ENCODE measurements at regions not wholly inside any gene's neighbourhood (a gene's known extent, or its start where the extent isn't known, plus 50 kb on each side); places are given as distances from the start of the nearest gene placed in this dataset.

DNA sequence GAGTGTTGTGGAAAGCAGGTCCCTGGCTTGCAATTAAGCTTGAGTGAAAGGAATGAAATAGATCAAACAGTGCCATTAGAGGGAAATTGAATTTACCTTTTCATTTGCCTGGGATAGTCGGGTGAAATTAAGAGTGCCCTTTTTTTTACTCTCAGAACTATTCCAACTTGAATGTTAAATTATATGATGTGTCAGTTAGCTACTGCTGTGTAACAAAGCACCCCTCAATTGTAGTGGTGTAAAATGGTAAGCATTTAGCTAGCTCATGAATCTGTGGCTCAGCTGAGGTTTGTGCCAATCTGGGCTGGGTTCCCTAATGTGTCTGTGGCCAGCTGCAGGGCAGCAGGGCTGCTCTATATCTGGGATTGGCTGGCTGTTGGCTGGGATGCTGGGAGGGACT lies 571.4 kb downstream of the MN1 start:
- H3K4me1 ChIP-seq (ENCODE audit: control insufficient read depth, insufficient read depth, low read length) = no peaks in the 10 kb centered on the region
- DNase-seq = no peak
- no CpG with 5 or more reads among the region's 1 CpG for WGBS (ENCODE audit: insufficient coverage)

DNA sequence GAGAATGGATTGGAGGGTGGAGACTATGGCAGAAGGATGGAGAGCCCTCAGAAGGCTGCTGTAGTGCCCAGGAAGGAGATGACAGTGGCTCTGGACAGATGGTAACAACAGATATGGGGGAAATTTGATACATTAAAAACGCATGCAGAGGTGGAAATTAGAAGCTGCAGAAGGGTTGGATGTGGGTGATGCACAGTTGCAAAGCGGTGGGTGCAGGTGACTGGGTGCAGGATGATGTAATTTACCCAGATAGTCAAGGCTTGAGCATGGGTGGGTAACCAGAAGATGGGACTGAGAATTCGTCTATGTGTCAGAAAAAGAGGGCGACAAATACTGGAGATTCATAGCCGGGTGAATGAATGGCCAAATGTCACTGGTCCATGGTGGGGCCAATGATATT lies 570.3 kb downstream of the MN1 start:
- no peaks in the 10 kb centered on the region for H3K9me3 ChIP-seq (replicated peaks; ENCODE audit: control insufficient read depth, low read depth, low read length)
- no peaks in the 10 kb centered on the region for H3K36me3 ChIP-seq (ENCODE audit: control insufficient read depth, insufficient read depth, low read length)
- DNase-seq = no peak
- no peak overlapping the region for H3K4me3 ChIP-seq (ENCODE audit: low read length)
- H3K4me1 ChIP-seq (ENCODE audit: control insufficient read depth, insufficient read depth, low read length) = no peaks in the 10 kb centered on the region
- 82% methylated on average over 5 of the region's 5 CpGs for WGBS (ENCODE audit: insufficient coverage)
- peaks cover 8% of the 10 kb centered on the region for H3K27me3 ChIP-seq (ENCODE audit: control insufficient read depth, insufficient read depth, low read length)
- no peak overlapping the region for H3K27ac ChIP-seq (ENCODE audit: low read length)

More for the DNA sequence above, 571.4 kb downstream of the MN1 start:
- no peak overlapping the region for H3K27ac ChIP-seq (ENCODE audit: low read length)
- H3K4me3 ChIP-seq (ENCODE audit: low read length) = no peak overlapping the region
- no peaks in the 10 kb centered on the region for H3K9me3 ChIP-seq (replicated peaks; ENCODE audit: control insufficient read depth, low read depth, low read length)
- peaks cover 5% of the 10 kb centered on the region for H3K27me3 ChIP-seq (ENCODE audit: control insufficient read depth, insufficient read depth, low read length)
- no peaks in the 10 kb centered on the region for H3K36me3 ChIP-seq (ENCODE audit: control insufficient read depth, insufficient read depth, low read length)

- Histone ChIP-seq H3K4me3 (ENCODE audit: low read length) (no peak overlapping the region), H3K4me1 (ENCODE audit: control insufficient read depth, insufficient read depth, low read length) (peaks cover 2% of the 10 kb centered on the region), H3K36me3 (ENCODE audit: control insufficient read depth, insufficient read depth, low read length) (no peaks in the 10 kb centered on the region), H3K27me3 (ENCODE audit: control insufficient read depth, insufficient read depth, low read length) (peaks cover 9% of the 10 kb centered on the region), H3K27ac (ENCODE audit: low read length) (no peak overlapping the region), H3K9me3 (replicated peaks; ENCODE audit: control insufficient read depth, low read depth, low read length) (no peaks in the 10 kb centered on the region)
- 86% methylated on average over 2 of the region's 8 CpGs for WGBS (ENCODE audit: insufficient coverage)
- DNase-seq = no peak
Measured at GRCh38 chr22:27232077-27232476, 569.5 kb downstream of the MN1 start.

- DNase-seq = peak; percentile 56
- no peaks in the 10 kb centered on the region for H3K36me3 ChIP-seq (ENCODE audit: control insufficient read depth, insufficient read depth, low read length)
- H3K9me3 ChIP-seq (replicated peaks; ENCODE audit: control insufficient read depth, low read depth, low read length) = no peaks in the 10 kb centered on the region
- no peak overlapping the region for H3K27ac ChIP-seq (ENCODE audit: low read length)
- 51% methylated on average over 19 of the region's 23 CpGs for WGBS (ENCODE audit: insufficient coverage)
- H3K4me3 ChIP-seq (ENCODE audit: low read length) = no peak overlapping the region
- peaks cover 39% of the 10 kb centered on the region for H3K4me1 ChIP-seq (ENCODE audit: control insufficient read depth, insufficient read depth, low read length)
- peaks cover 6% of the 10 kb centered on the region for H3K27me3 ChIP-seq (ENCODE audit: control insufficient read depth, insufficient read depth, low read length)
Measured at GRCh38 chr22:27237080-27237741, 564.3 kb downstream of the MN1 start.

GRCh38 chr22:27238935-27239510 lies 562.5 kb downstream of the MN1 start:
- Histone ChIP-seq H3K36me3 (ENCODE audit: control insufficient read depth, insufficient read depth, low read length) (no peaks in the 10 kb centered on the region), H3K4me1 (ENCODE audit: control insufficient read depth, insufficient read depth, low read length) (peaks cover 47% of the 10 kb centered on the region), H3K27me3 (ENCODE audit: control insufficient read depth, insufficient read depth, low read length) (peaks cover 6% of the 10 kb centered on the region), H3K4me3 (ENCODE audit: low read length) (no peak overlapping the region), H3K9me3 (replicated peaks; ENCODE audit: control insufficient read depth, low read depth, low read length) (no peaks in the 10 kb centered on the region), H3K27ac (ENCODE audit: low read length) (no peak overlapping the region)
- DNase-seq = peak; percentile 91
- 19% methylated on average over 5 of the region's 10 CpGs for WGBS (ENCODE audit: insufficient coverage)

GRCh38 chr22:27239520-27239919 lies 562.0 kb downstream of the MN1 start:
- DNase-seq = no peak
- no peak overlapping the region for H3K4me3 ChIP-seq (ENCODE audit: low read length)
- H3K27me3 ChIP-seq (ENCODE audit: control insufficient read depth, insufficient read depth, low read length) = peaks cover 6% of the 10 kb centered on the region
- no peaks in the 10 kb centered on the region for H3K9me3 ChIP-seq (replicated peaks; ENCODE audit: control insufficient read depth, low read depth, low read length)
- H3K36me3 ChIP-seq (ENCODE audit: control insufficient read depth, insufficient read depth, low read length) = no peaks in the 10 kb centered on the region
- WGBS (ENCODE audit: insufficient coverage) = 50% methylated on average over 4 of the region's 4 CpGs
- no peak overlapping the region for H3K27ac ChIP-seq (ENCODE audit: low read length)
- H3K4me1 ChIP-seq (ENCODE audit: control insufficient read depth, insufficient read depth, low read length) = peaks cover 47% of the 10 kb centered on the region

DNA sequence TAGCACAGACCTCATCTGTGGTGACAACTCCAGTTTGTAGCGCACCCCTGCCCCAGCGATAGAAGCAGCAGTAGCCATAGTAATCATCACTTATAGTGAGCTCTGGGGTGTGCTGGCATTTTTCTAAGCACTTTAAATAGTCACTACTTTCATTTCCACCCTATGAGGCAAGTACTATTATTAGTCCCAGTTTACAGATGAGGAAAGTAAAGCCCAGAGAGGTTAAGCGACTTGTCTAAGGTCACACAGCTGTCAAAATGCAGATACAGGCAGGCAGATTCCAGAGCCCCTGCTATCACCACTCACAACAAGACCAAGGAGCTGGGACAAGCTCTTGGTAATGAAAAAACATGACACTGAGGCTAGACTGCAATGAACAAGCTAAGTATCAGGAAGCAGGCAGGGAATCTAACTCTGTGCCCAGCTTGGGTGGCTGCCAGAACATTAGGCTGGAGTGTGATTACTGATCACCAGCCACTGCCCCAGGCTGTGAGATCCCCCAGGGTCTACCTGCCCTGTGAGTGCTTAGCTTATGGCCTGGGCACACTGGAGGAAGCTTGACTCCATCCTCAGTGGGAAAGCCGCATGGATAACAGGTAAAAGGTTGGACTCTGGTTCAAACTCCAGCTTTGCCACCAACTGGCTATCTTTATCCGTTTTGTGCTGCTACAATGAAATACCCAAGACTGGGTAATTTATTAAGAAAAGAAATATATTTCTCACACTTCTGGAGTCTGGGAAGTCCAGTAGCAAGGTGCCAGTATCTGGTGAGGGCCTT lies 561.1 kb downstream of the MN1 start:
- H3K4me1 ChIP-seq (ENCODE audit: control insufficient read depth, insufficient read depth, low read length) = peaks cover 52% of the 10 kb centered on the region
- WGBS (ENCODE audit: insufficient coverage) = 94% methylated on average over 3 of the region's 5 CpGs
- H3K4me3 ChIP-seq (ENCODE audit: low read length) = no peak overlapping the region
- H3K27me3 ChIP-seq (ENCODE audit: control insufficient read depth, insufficient read depth, low read length) = peaks cover 8% of the 10 kb centered on the region
- no peaks in the 10 kb centered on the region for H3K9me3 ChIP-seq (replicated peaks; ENCODE audit: control insufficient read depth, low read depth, low read length)
- no peaks in the 10 kb centered on the region for H3K36me3 ChIP-seq (ENCODE audit: control insufficient read depth, insufficient read depth, low read length)
- no peak overlapping the region for H3K27ac ChIP-seq (ENCODE audit: low read length)
- DNase-seq = no peak

GRCh38 chr22:27241430-27242321 lies 559.9 kb downstream of the MN1 start:
- peaks cover 5% of the 10 kb centered on the region for H3K27me3 ChIP-seq (ENCODE audit: control insufficient read depth, insufficient read depth, low read length)
- no peaks in the 10 kb centered on the region for H3K9me3 ChIP-seq (replicated peaks; ENCODE audit: control insufficient read depth, low read depth, low read length)
- H3K4me3 ChIP-seq (ENCODE audit: low read length) = no peak overlapping the region
- no peaks in the 10 kb centered on the region for H3K36me3 ChIP-seq (ENCODE audit: control insufficient read depth, insufficient read depth, low read length)
- peak overlapping the region; percentile 20 for H3K27ac ChIP-seq (ENCODE audit: low read length)
- DNase-seq = peak; percentile 84
- peaks cover 52% of the 10 kb centered on the region for H3K4me1 ChIP-seq (ENCODE audit: control insufficient read depth, insufficient read depth, low read length)
- WGBS (ENCODE audit: insufficient coverage) = 56% methylated on average over 8 of the region's 8 CpGs

GRCh38 chr22:27242474-27242873 lies 559.1 kb downstream of the MN1 start:
- WGBS (ENCODE audit: insufficient coverage) = 93% methylated on average over 1 of the region's 6 CpGs
- no peak overlapping the region for H3K27ac ChIP-seq (ENCODE audit: low read length)

More at GRCh38 chr22:27242474-27242873, 559.1 kb downstream of the MN1 start:
- no peak for DNase-seq
- peaks cover 52% of the 10 kb centered on the region for H3K4me1 ChIP-seq (ENCODE audit: control insufficient read depth, insufficient read depth, low read length)
- H3K27me3 ChIP-seq (ENCODE audit: control insufficient read depth, insufficient read depth, low read length) = peaks cover 2% of the 10 kb centered on the region
- H3K36me3 ChIP-seq (ENCODE audit: control insufficient read depth, insufficient read depth, low read length) = no peaks in the 10 kb centered on the region
- H3K9me3 ChIP-seq (replicated peaks; ENCODE audit: control insufficient read depth, low read depth, low read length) = no peaks in the 10 kb centered on the region
- no peak overlapping the region for H3K4me3 ChIP-seq (ENCODE audit: low read length)
